ENCODE measurements at regions not wholly inside any gene's neighbourhood (a gene's known extent, or its start where the extent isn't known, plus 50 kb on each side); places are given as distances from the start of the nearest gene placed in this dataset.

GRCh38 chr2:174682578-174683391 is 81.5 kb downstream of the CHRNA1 start:
- H3K36me3 ChIP-seq: no peaks in the 10 kb centered on the region
- intact Hi-C loops (cut with DNase I): no loop called here
- no peak for TF ChIP-seq CTCF (IDR thresholded peaks at IDR 0.05)
- no peaks in the 10 kb centered on the region for H3K9me3 ChIP-seq
- no peaks in the 10 kb centered on the region for H3K27me3 ChIP-seq
- no peaks in the 10 kb centered on the region for H3K4me1 ChIP-seq
- peak; percentile 91 for ATAC-seq
- peak overlapping the region; percentile 77 for H3K27ac ChIP-seq
- DNase-seq: peak; percentile 83
- peak overlapping the region; percentile 89 for H3K4me3 ChIP-seq

GRCh38 chr2:174682007-174682577 is 82.2 kb downstream of the CHRNA1 start:
- peak overlapping the region; percentile 77 for H3K27ac ChIP-seq
- TF ChIP-seq CTCF (IDR thresholded peaks at IDR 0.05): no peak
- DNase-seq (peak; percentile 76), ATAC-seq (peak; percentile 73)
- no peaks in the 10 kb centered on the region for H3K27me3 ChIP-seq
- H3K4me1 ChIP-seq: no peaks in the 10 kb centered on the region
- intact Hi-C loops (cut with DNase I): no loop called here
- H3K4me3 ChIP-seq: peak overlapping the region; percentile 89
- no peaks in the 10 kb centered on the region for H3K36me3 ChIP-seq
- H3K9me3 ChIP-seq: no peaks in the 10 kb centered on the region

GRCh38 chr2:174681099-174682006 is 82.9 kb downstream of the CHRNA1 start:
- no peaks in the 10 kb centered on the region for H3K9me3 ChIP-seq
- ATAC-seq (peak; percentile 7), DNase-seq (no peak)
- H3K27ac ChIP-seq: peak overlapping the region; percentile 77
- H3K4me3 ChIP-seq: peak overlapping the region; percentile 89
- no peak for TF ChIP-seq CTCF (IDR thresholded peaks at IDR 0.05)
- H3K4me1 ChIP-seq: no peaks in the 10 kb centered on the region
- H3K27me3 ChIP-seq: no peaks in the 10 kb centered on the region
- no peaks in the 10 kb centered on the region for H3K36me3 ChIP-seq
- intact Hi-C loops (cut with DNase I): no loop called here

GRCh38 chr2:174680221-174680620 is 82.6 kb upstream of the WIPF1 start:
- Histone ChIP-seq H3K4me1 (no peaks in the 10 kb centered on the region), H3K4me3 (no peak overlapping the region), H3K36me3 (no peaks in the 10 kb centered on the region), H3K9me3 (no peaks in the 10 kb centered on the region), H3K27ac (no peak overlapping the region), H3K27me3 (no peaks in the 10 kb centered on the region)
- no peak for DNase-seq
- no peak for TF ChIP-seq CTCF (IDR thresholded peaks at IDR 0.05)
- intact Hi-C loops (cut with DNase I): no loop called here
- ATAC-seq: no peak

GRCh38 chr2:174678395-174678794 is 80.8 kb upstream of the WIPF1 start:
- DNase-seq (no peak), ATAC-seq (no peak)
- Histone ChIP-seq H3K27me3 (no peaks in the 10 kb centered on the region), H3K9me3 (no peaks in the 10 kb centered on the region), H3K27ac (no peak overlapping the region), H3K4me3 (no peak overlapping the region), H3K36me3 (no peaks in the 10 kb centered on the region), H3K4me1 (no peaks in the 10 kb centered on the region)
- TF ChIP-seq CTCF (IDR thresholded peaks at IDR 0.05): no peak
- intact Hi-C loops (cut with DNase I): no loop called here
